Epidermal melanocyte (primary cell): ENCODE measurements at regions not wholly inside any gene's neighbourhood (a gene's known extent, or its start where the extent isn't known, plus 50 kb on each side); places are given as distances from the start of the nearest gene placed in this dataset.

Source experiments
- DNase-seq: peaks from one replicate; pipeline ENCODE4 v3.0.0; 2011; ENCODE audit warnings: low spot score; ENCODE audit not compliant: insufficient read length

DNA sequence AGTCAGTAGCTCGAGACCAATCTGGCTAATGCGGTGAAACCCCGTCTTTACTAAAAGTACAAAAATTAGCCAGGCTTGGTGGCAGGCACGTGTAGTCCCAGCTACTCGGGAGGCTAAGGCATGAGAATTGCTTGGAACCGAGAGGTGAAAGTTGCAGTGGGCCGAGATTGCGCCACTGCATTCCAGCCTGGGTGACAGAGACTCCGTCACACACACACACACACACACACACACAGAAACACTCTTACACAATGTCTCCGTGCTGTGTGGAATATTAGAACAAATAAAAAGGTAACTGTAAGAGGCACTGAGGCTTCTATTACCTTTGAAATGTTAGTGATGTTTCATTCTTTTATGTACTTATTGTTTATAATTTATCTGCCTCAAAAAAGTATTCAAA, 326.6 kb downstream of the GPAT3 start:
- no peak for DNase-seq

DNA sequence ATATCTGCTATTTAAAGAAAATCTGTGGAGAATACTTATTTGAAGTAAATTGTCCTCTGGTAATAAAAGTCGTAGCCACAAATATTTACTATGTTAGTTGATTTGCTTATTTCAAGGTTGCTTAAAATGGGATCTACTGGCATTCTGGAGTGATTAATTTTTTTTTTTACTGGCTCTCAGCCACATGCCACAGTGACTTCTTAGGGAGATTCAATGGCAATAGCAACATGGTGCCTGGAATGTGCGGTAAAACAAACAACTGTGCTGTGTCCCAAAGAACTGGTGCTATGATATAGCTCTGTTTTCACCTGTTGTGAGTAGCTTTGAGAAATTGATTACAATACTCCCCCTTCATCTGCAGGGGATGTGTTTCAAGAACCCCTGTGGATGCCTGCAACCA, 324.3 kb downstream of the GPAT3 start:
- no peak for DNase-seq

DNA sequence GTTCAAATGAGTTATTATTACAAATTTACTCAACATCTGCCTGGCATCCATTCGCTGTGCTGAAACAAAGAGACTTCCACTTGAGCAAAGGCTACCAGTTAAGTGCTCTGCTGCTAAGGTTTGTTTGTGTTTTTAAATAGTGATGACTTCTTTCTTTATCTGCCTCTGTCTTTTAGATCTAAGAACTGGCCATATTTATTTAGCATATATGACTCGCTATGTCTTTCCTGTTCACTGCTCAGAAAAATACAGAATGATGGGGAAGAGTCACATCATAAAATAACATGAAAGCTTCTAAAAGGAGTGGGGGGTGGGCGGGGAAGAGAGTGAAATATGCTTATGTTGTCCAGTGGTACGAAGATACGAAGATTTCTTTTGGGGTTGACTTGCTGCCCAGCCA, 322.2 kb downstream of the GPAT3 start:
- DNase-seq = no peak

DNA sequence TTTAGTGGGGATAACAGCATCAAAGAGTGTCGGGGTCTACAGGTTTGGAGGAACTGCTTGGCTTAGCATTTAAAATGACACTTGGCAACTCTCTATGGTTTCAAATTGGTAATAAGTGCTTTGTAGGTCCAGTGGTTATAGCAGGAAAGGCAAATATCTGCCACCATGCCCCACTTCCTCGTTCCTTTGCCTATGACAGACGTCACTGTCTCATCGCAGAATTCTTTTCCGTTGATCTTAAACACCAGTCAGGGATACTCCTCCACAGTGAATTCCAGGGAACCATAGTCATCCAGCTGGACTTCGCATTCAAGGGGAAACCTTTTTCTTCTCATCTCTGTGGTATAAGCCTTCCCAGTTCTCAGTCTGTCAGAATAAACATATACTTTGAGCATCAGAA, 319.1 kb downstream of the GPAT3 start:
- peak; percentile 39 for DNase-seq

DNA sequence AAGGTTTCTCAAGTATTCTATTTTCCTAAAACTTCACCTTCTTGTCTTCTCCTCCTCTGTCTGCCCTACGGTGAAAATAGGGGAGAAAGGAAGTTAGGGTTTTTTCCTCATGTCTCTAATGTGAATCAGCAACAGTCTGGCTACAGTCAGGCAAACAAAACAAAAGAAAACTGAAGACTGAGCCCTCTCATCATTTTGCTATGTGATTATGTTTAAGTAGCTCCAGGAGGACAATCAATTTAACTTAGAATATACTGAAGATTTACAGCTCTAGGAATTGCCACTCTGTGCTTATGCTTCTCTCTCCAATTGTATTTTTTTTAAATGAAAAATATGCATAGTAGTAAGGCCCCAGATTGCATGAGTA, 316.2 kb downstream of the GPAT3 start:
- no peak for DNase-seq

DNA sequence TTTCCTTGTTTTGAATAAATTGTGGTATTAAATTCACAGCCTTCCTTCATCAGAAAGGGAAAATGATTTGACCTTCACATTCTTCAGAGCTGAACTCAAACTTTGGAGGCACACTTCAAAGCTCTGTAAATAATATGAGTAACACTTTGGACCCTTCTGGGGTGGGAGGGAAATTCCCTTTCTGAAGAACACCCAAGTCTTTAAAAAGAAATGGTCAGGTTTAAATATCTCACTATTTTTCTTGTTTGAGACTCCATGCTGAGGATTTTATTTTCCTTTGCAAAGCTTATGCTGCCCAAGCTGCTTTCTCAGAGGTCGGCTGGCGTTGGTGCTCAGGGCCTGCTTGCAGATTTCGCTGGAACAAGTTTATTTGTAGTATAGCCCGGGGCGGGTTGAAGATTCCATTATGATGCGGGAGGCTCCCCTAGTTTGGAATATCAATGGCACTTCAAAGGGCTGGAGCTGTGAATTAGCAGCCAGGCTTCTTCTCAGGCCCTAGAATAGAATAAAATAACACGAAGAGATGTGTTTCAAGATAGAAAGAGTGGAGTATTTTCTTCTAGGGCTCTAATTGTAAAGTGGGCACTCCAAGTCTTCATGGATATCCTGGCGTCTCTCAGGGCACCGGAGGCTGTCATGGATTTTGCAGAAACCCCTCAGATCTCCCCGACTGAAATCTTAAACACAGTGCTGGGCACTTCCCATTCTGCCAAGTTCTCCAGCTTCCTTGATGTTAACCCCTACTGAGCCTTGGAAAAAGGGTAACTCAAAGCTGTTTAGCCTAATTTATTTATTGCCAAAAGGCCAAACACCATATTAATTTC, 315.6 kb downstream of the GPAT3 start:
- DNase-seq = no peak

DNA sequence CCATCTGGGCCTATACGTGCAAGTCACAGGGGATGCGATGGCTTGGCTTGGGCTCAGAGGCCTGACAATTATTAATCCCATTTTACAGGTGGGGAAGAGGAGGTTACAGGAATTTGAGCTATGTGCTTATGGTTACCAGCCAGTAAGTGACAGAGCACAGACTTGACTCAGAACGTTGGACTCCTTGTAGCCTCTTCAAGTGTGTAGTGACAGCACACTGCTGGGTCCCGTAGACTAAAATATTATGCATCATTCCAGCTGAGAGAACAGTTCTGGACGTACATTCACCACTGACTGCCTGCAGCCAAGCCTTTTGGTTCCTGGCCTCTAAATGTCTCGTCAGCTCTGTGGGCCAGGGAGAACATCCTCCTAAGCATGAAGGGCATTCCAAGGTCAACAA, 314.5 kb downstream of the GPAT3 start:
- no peak for DNase-seq

DNA sequence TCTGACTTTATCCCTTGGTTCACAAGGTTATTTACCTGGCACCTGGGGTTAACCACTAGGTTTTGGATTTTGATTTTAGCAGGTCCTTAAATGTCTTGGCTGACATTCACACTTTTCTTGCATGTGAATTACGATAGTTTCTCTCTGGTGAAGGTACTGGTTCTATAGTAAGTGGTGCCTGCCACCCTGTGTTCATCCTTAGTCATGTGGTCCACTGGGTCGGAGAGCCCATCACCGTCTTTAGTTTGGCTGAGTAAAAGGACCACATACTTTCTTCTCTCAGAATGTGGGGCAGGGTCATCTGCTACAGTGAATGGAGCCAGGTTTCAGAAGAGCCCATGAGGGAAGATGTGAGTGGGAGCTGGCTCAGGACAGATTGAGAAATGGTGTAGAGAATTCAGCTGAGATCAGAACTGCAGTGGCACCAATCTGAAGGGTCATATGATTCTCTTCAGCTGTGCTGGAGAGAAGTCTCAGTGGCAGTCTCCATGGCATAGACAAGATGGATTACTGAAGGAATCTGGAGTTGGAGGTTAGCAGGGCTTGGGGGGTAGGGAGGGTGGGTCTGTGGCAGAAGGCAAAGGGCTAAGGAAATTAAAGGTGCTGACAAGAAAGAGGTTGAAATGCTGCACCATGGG, 310.4 kb downstream of the GPAT3 start:
- DNase-seq = no peak

DNA sequence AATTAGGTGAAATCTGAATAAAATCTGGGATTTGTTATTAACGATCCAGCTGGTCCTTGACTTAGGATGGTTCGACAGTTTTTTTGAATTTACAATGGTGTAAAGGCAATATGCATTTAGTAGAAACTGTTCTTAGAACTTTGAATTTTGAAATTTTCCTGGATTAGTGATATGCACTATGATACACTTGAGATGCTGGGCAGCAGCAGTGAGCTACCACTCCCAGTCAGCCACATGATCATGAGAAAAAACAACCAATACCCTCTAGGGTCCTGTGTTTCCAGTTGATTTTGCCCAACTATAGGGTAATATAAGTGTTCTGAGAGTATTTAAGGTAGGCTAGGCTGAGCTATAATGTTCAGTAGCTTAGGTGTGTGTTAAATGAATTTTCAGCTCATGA, 303.7 kb downstream of the GPAT3 start:
- DNase-seq = no peak

DNA sequence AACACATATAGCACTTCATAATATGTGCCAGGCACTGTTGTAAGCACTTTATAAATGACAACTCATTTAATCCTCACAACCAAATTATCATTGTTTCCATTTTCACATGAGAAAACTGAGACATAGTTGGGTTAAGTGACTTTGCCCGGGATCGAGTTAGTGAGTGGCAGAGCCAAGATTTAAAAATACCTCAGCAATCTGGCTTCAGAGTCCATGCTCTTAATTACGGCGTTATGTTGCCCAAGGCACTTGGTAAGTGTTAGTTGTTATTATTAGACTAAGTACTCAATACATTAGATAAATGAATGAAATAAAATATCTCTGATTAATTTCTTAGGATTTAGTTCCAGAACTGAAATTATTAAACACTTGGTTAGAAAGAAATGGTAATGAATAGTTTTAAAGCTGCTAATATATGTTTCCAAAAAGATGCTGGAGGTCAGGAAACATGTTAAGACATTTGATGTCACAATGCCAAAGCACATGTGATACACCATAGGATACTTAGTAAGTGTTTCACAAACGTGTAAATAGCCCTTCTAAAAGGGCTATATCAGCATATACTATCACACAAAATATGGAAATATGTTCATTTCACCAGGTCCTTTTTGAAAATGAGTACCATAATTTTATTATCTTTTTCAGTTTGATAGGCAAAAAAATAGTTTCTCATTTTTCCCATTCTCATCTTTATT, 301.9 kb downstream of the GPAT3 start:
- no peak for DNase-seq

DNA sequence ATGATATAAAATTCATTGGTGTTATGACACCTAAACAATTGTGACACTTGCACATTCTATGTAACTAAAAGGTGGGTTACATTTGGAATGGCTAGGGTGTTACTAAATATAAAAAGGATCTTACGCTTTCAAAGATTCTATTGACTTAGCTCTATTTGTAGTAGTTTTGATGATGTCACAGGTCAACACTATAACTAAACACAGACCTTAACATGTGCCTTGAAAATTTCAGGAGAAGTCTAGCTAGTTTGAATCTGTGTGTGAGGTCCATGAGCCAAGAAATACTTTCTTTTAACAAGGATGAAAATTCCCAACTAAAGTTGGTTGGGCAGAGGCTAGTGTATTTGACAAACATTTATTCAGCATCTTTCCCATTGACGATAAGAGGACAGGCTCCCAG, 298.0 kb downstream of the GPAT3 start:
- DNase-seq = no peak

DNA sequence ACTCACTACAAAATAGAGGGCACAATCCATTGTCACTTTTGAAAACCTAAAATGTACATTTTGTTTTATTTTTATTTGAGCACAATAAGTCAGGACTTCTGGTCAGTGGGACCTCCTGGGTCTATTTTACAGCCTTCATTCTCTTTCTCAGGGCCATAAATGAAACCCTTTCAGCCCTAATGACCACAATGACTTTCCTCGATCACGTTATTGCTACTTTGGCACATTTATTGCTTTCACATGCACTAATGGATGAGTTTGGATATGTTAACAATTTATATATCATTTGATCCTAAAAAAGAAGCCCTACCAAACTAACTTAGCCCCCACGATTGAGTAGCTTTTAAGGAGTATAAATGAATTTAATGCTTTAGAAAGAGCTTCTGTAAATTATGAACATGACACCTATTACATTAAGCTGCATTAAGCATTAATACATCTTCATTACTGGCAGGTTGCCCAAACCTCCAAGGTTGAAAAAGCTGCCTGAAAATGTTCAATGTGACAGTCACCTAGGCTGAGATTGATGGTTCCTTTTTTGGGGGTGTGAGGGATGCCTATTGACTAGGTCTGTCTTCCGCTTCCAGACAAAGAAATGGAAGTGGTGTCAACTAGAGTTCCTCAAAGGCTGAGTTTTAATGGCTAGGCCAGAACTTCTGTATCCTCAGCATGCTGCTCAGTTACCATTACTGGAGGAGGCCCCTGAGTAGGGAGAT, 296.4 kb downstream of the GPAT3 start:
- no peak for DNase-seq

DNA sequence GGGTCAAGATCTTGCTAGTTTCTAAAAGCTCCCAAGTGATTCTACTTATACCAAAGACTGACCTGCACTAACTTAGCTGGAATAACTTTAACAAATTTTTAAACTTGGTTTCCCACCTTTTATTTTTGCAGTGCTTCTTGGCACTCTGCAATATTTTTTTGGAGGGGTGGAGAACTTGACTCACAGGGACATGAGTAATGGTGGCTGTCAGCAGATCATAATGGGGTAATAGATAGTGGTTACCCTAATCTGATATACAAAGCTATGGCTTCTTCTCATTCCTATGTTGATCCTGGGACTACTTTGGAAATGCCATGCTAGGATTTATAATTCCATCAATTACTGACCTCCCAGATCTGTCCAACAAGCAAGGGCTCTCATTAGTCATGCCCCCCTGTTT, 295.7 kb downstream of the GPAT3 start:
- no peak for DNase-seq

DNA sequence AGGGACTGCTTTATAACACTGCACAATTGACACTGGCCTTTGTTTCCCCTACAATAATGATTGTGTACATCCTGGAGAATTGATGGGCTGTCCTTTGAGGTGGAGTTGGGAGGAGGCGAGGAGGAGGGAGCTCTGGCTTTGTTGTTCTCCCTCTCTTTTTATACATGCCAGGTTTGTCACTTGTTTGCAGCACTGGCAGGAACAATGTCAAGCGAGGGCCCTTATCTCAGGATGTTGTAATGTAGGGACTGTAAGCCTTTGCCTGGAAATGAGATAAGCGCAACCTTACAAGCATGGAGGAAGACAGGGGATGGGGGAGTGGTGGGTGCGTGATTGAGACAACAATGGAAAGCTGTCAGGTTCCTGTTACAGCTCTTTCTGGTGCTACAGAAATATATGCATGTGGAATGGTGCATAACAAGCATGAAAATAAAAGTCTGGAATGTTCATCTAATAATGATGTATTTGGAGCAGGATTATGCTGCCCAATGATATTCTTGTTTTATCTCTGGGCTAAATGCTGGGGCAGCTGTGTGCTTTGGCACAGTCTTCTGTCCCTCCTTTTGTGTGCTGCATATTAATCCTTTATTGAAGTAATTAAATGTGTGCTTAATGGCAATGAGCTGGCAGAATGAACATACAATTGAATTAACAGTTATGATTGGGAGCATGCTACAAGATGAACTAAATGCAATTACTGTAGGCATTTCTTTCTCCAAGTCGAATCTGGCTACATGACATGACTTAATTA, 294.4 kb downstream of the GPAT3 start:
- no peak for DNase-seq

DNA sequence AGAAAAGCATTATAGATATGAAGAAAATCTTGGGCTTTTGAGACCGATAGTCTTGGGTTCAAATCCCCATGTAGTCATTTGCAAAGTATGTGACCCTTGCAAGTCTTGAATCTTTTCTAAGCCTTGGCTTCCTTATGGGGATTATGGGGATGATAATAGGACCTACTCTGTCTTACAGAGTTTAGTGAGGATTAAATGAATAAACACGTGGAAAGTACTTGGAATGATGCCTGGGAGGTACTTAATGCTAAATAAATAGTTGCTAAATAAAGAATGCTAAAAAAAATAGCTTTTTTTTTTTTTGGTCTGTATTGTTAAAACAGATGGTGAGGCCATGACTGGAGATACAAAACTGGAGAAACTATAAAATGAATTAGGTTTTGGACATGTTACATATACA, 292.7 kb downstream of the GPAT3 start:
- no peak for DNase-seq

DNA sequence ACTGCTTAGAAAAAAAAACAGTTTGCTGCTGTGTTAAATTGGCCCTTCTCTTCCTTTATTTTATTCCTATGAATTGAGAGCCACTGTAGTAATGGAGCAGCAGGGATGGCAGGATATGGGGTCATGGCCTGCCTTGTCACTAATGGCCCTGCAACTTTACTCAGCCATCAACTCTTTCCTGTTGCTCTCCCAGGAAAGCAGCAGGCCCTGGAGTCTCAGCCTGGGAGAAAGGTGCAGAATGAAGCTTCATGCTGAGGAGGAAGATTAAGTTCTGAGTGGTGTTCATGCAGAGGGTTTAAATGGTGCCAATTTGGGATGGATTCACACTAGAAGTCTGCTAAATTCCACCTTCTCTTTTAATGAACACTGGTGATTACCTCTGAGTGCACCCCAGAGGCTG, 285.6 kb downstream of the GPAT3 start:
- DNase-seq = no peak

DNA sequence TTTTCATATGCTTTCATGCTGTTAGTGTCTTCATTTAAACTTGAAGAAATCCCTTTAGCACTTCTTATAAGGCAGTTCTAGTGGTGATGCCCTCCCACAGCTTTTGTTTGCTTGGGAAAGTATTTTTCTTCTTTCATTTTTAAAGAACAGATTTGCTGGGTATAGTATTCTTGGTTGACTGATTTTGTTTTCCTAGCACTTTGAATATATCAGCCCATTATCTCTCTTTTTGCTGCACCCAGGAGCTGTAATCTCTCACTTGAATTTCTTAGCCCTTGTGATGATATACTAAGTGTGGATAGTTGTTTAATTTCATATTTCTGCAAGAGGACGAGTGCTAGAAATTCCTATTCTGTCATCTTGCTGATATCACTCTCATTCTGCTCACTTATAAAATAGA, 283.7 kb downstream of the GPAT3 start:
- no peak for DNase-seq

DNA sequence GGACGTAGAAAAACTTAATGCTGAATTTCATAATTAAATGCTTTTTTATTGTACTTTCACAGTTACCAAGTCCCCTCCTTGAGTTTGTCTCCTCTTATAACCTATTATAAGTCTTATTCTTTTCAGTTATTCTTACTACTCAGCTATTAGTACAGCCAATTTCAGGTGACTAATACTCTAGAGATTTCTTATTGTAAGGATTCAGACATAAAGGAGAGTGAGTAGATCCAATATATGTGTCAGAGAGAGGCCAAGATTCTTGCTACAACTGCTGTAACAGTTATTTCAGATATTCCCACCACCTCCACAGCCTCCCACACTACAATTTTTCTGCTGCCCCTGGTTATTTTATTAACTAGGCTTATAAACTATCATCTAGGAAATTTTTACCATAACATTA, 274.5 kb downstream of the GPAT3 start:
- no peak for DNase-seq

DNA sequence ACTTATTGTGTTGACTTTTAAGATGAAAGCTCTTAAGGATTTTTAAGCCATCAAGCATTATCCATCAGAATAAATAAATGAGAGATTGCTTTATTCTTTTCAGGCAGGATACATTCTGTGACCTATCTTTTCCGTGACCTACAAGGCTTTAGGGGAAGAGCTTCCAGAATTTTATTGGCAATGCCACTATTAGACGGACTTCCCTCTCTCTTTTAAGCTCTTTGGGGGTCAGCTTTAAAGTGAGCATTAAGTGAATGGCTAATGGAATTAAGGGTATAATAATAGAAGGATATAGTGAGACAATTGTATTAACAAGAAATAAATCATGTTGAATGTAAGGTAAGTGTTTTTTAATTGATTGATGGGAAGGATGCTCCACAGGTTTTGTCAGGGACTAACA, 273.7 kb downstream of the GPAT3 start:
- DNase-seq = no peak

DNA sequence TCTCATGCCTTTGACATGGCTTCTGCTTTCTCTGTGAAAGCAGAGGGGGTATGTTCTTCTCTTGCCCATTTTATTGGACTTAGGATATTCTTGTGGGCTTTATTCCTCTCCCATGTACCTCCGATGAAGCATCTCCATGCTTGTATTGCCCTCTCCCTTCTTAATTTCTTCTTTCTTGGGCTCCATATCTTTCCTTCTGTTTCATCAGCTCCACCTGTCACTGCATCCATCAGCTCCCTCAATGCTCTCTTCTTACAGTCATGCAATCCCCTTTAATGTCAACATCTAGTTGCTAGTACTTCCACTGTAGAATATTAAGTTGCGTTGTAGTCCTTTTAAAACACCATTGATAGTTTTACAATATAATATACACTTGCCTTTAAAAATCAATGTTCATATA, 257.6 kb downstream of the GPAT3 start:
- no peak for DNase-seq

DNA sequence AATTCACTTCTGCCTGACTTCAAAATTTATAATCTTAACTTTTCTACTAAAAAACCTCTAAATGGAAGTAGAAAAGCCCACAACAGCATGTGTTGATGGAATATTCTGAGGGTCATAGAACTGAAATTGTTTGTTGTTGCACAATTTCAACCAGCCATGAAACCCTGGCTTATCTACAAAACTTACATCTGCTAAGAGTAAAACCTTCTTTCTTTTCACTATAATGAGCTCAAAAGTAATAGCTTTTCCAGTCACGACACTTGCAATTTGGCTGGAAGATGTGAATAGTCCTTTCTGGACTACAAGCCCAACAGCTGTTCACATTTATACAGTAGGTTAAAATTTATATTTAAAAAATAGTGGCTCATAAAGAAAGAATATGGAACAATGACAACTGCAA, 250.0 kb downstream of the GPAT3 start:
- no peak for DNase-seq
